GM12891 (cell line): ENCODE measurements at regions not wholly inside any gene's neighbourhood (a gene's known extent, or its start where the extent isn't known, plus 50 kb on each side); places are given as distances from the start of the nearest gene placed in this dataset.

Experiments used
- PAX5 ChIP-seq: IDR thresholded peaks from 2 replicates; pipeline ENCODE4 v1.6.1; 2011; ENCODE audit warnings: low read length, moderate library complexity, mild to moderate bottlenecking; ENCODE audit not compliant: insufficient read depth, severe bottlenecking
- POLR2A ChIP-seq: IDR thresholded peaks from 2 replicates; pipeline ENCODE4 v1.6.1; 2011; ENCODE audit warnings: low read depth, low read length, control low read depth
- POLR2AphosphoS5 ChIP-seq: IDR thresholded peaks from 2 replicates; pipeline ENCODE4 v1.6.1; 2011; ENCODE audit warnings: low read depth, low read length, control low read depth
- POU2F2 ChIP-seq: IDR thresholded peaks from 2 replicates; pipeline ENCODE4 v1.6.1; 2011; ENCODE audit warnings: low read depth, mild to moderate bottlenecking, control low read depth, low read length, moderate library complexity
- SPI1 ChIP-seq: IDR thresholded peaks from 2 replicates; pipeline ENCODE4 v1.6.1; 2011; ENCODE audit warnings: low read depth, low read length, control low read depth
- TAF1 ChIP-seq: IDR thresholded peaks from 2 replicates; pipeline ENCODE4 v1.6.1; 2011; ENCODE audit warnings: low read depth, low read length, control low read depth

DNA sequence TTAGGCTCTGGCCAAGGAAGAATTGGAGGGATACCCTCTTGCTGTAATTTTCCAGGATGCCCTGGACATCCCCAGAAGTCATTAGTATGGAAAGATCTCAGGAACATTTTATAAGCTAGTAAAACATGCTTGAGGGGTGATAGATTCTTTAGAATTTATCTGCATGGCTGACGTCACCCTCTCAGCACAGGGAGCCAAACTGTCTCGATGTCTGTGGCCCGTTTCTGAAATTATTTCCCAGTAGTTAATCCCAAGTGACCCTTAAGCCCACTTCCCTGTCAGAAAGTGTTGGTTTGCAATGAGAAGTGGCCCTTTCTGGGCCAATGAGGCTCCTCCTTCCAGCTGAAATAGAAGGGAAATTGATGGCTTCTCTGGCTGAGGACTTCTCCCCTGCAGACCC lies 184.5 kb upstream of the BMPER start:
- no peak for TF ChIP-seq POLR2A
- no peak for TF ChIP-seq POLR2AphosphoS5
- TF ChIP-seq TAF1, result no peak
- no peak for TF ChIP-seq SPI1
- TF ChIP-seq PAX5, result no peak
- no peak for TF ChIP-seq POU2F2
